ENCODE measurements at regions not wholly inside any gene's neighbourhood (a gene's known extent, or its start where the extent isn't known, plus 50 kb on each side); places are given as distances from the start of the nearest gene placed in this dataset.

DNA sequence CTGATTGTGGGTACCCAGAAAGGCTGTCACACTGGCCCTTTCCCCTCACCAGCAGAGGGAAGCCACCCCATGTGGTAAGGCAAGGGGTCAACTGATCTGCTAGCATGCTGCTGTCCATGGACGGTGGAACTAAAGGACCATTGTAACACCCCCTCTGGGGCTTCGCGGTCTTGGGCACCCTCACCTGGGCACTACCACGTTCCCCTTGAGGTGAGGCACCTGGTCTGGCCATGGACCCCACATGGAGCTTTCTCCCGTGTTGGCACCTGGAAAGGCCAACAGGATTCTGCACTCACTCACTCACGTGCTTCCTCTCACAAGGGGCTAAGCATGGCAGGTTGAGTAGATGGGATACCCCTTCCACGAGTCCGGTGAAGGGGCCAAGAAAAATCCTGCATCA is 72.0 kb upstream of the RFX3 start:
- TF ChIP-seq, protein P1, sequence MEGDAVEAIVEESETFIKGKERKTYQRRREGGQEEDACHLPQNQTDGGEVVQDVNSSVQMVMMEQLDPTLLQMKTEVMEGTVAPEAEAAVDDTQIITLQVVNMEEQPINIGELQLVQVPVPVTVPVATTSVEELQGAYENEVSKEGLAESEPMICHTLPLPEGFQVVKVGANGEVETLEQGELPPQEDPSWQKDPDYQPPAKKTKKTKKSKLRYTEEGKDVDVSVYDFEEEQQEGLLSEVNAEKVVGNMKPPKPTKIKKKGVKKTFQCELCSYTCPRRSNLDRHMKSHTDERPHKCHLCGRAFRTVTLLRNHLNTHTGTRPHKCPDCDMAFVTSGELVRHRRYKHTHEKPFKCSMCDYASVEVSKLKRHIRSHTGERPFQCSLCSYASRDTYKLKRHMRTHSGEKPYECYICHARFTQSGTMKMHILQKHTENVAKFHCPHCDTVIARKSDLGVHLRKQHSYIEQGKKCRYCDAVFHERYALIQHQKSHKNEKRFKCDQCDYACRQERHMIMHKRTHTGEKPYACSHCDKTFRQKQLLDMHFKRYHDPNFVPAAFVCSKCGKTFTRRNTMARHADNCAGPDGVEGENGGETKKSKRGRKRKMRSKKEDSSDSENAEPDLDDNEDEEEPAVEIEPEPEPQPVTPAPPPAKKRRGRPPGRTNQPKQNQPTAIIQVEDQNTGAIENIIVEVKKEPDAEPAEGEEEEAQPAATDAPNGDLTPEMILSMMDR (conservative IDR thresholded peaks at IDR 0.05; ENCODE audit: low read depth, low read length), result no peak
- no peak for TF ChIP-seq EZH2 (IDR thresholded peaks at IDR 0.05; ENCODE audit: low read length, unreplicated experiment)

All from PC-3 (cell line).